K562 (cell line): ENCODE measurements at regions not wholly inside any gene's neighbourhood (a gene's known extent, or its start where the extent isn't known, plus 50 kb on each side); places are given as distances from the start of the nearest gene placed in this dataset.

Experiments
- ATAC-seq: fragments of 200-7000 bp; cut with Tn5 transposase; 3 replicates; pipeline ENCODE4 v1.9.1; 2020; ENCODE audit warnings: moderate library complexity
- BruUV-seq: library from RNA; stranded (reverse); fragments of 400-500 nt; replicated peaks from 2 replicates; lab custom pipeline; 2021; lab: Mats Ljungman, UMichigan
- CTCF ChIA-PET: fragments of 300-600 bp; formaldehyde crosslinking; extraction: SDS; loops from one replicate; lab custom pipeline; 2021; ENCODE audit warnings: low intra/inter-chr PET ratio; lab: Yijun Ruan, JAX
- POLR2A ChIA-PET: fragments of 300-600, 350-650 bp; sonication (Branson Sonifier 250); formaldehyde crosslinking; extraction: SDS; loops from one replicate; lab custom pipeline; 2021; ENCODE audit warnings: antibody characterized with exemption, inconsistent platforms; lab: Yijun Ruan, JAX
- DNase-seq, 4 experiments: peaks; one replicate each; pipeline versions ENCODE4 v3.0.0 to v3.0.0-alpha.2; 2011 to 2018; ENCODE audit warnings: low spot score in 3 of 4, mixed read lengths in 3 of 4; ENCODE audit errors: extremely low read depth in 1 of 4
- FAIRE-seq: peaks from 2 replicates; lab custom pipeline; 2011; peaks lifted over from hg19 to GRCh38; lab: Jason Lieb, UNC
- H2AFZ ChIP-seq: 2 replicates; pipeline ENCODE4 v1.6.0; 2011; ENCODE audit warnings: low read depth, low read length, control low read depth, inconsistent platforms
- H3K27ac ChIP-seq: fragments of 200-600 bp; 3 replicates; pipeline ENCODE4 v1.8.0; 2011; ENCODE audit warnings: low read depth, mild to moderate bottlenecking, control low read depth, inconsistent platforms, low read length, moderate library complexity, mixed read lengths; ENCODE audit errors: extremely low read depth
- H3K27me3 ChIP-seq, 2 experiments: fragments of 300-600 bp in 1 of 2; 2 replicates in 1 of 2; 3 replicates in 1 of 2; pipeline versions ENCODE4 v1.6.0 to v1.8.0; 2011; ENCODE audit warnings: inconsistent platforms in 2 of 2, low read length in 2 of 2, mild to moderate bottlenecking in 1 of 2, mixed read lengths in 1 of 2, moderate library complexity in 1 of 2; ENCODE audit not compliant: control insufficient read depth in 2 of 2, insufficient read depth in 2 of 2
- H3K36me3 ChIP-seq: fragments of 300-600 bp; 3 replicates; pipeline ENCODE4 v1.8.0; 2011; ENCODE audit warnings: mild to moderate bottlenecking, low read length, inconsistent platforms; ENCODE audit not compliant: control insufficient read depth, insufficient read depth
- H3K4me1 ChIP-seq, 2 experiments: fragments of 200-600 bp in 1 of 2; replicated peaks in 1 of 2; 2 replicates in 1 of 2; 3 replicates in 1 of 2; pipeline versions ENCODE4 v1.5.1 to v1.8.0; 2011; ENCODE audit warnings: inconsistent platforms in 2 of 2, low read length in 2 of 2, mild to moderate bottlenecking in 1 of 2, mixed read lengths in 1 of 2, moderate library complexity in 1 of 2; ENCODE audit not compliant: control insufficient read depth in 2 of 2, insufficient read depth in 2 of 2
- H3K4me2 ChIP-seq: 2 replicates; pipeline ENCODE4 v1.6.1; 2011; ENCODE audit warnings: low read length, control low read depth, inconsistent platforms, mixed read lengths; ENCODE audit not compliant: insufficient read depth
- H3K4me3 ChIP-seq: fragments of 200-600 bp; sonication (generic), shearing (Covaris generic); 2 replicates; pipeline ENCODE4 v1.5.1; 2016; ENCODE audit warnings: control low read depth, inconsistent platforms
- H3K79me2 ChIP-seq: fragments of 200-600 bp; 3 replicates; pipeline ENCODE4 v1.8.0; 2011; ENCODE audit warnings: low read length, inconsistent platforms; ENCODE audit not compliant: control insufficient read depth, insufficient read depth
- H3K9ac ChIP-seq, 2 experiments: 2 replicates each; pipeline versions ENCODE4 v1.6.0 to v1.6.1; 2011; ENCODE audit warnings: low read depth in 2 of 2, low read length in 2 of 2, control low read depth in 1 of 2, inconsistent platforms in 1 of 2, mild to moderate bottlenecking in 1 of 2, mixed read lengths in 1 of 2; ENCODE audit not compliant: insufficient read depth in 1 of 2
- H3K9me1 ChIP-seq: one replicate; pipeline ENCODE4 v1.6.0; 2011; ENCODE audit warnings: inconsistent platforms, mild to moderate bottlenecking, low read length, moderate library complexity; ENCODE audit not compliant: control insufficient read depth, insufficient read depth
- H3K9me3 ChIP-seq: replicated peaks from 2 replicates; pipeline ENCODE4 v1.5.1; 2011; ENCODE audit warnings: low read depth, low read length, inconsistent platforms; ENCODE audit not compliant: control insufficient read depth, insufficient read depth
- H4K20me1 ChIP-seq: replicated peaks from 2 replicates; pipeline ENCODE4 v1.6.1; 2011; ENCODE audit warnings: low read length, inconsistent platforms, mixed read lengths; ENCODE audit not compliant: control insufficient read depth, insufficient read depth
- NFIC ChIP-seq: fragments of 450-650 bp; IDR thresholded peaks from 2 replicates; pipeline ENCODE4 v1.6.1; 2017; ENCODE audit warnings: mild to moderate bottlenecking, inconsistent platforms
- NFIX ChIP-seq: fragments of 250-450 bp; sonication (Bioruptor Pico); IDR thresholded peaks from 2 replicates; pipeline ENCODE4 v1.4.0; 2020; ENCODE audit warnings: low read depth, mild to moderate bottlenecking, moderate library complexity
- ZFP91 ChIP-seq: sonication (generic); formaldehyde crosslinking; IDR thresholded peaks from 2 replicates; pipeline ENCODE4 v1.8.0; 2022; ENCODE audit warnings: mild to moderate bottlenecking, missing genetic modification reagents
- WGBS: fragments of 100-300 bp; shearing (Covaris generic); methylation state at CpG from one replicate; pipeline ENCODE4 v1.1.6; 2016; ENCODE audit warnings: low coverage, mixed read lengths; ENCODE audit not compliant: insufficient coverage; ENCODE audit errors: missing lambda C conversion rate; 5-methylcytosine and 5-hydroxymethylcytosine counted together
- in situ Hi-C: fragments of 300-500 bp; cut with MboI; formaldehyde crosslinking; loops from 4 replicates; pipeline ENCODE4 v1.15.0; 2018; ENCODE audit warnings: inconsistent platforms, mixed read lengths
- intact Hi-C: fragments of 100-400 bp; cut with micrococcal nuclease; formaldehyde crosslinking; loops from 2 replicates; pipeline ENCODE4 v1.14.2; 2022
- TF ChIP-seq, protein P1 (sequence below): fragments of 250-450 bp; sonication (Bioruptor Pico); IDR thresholded peaks from 2 replicates; pipeline ENCODE4 v1.5.0; 2020; ENCODE audit warnings: mild to moderate bottlenecking, borderline replicate concordance

- TF ChIP-seq, protein P1, sequence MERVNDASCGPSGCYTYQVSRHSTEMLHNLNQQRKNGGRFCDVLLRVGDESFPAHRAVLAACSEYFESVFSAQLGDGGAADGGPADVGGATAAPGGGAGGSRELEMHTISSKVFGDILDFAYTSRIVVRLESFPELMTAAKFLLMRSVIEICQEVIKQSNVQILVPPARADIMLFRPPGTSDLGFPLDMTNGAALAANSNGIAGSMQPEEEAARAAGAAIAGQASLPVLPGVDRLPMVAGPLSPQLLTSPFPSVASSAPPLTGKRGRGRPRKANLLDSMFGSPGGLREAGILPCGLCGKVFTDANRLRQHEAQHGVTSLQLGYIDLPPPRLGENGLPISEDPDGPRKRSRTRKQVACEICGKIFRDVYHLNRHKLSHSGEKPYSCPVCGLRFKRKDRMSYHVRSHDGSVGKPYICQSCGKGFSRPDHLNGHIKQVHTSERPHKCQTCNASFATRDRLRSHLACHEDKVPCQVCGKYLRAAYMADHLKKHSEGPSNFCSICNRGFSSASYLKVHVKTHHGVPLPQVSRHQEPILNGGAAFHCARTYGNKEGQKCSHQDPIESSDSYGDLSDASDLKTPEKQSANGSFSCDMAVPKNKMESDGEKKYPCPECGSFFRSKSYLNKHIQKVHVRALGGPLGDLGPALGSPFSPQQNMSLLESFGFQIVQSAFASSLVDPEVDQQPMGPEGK (CRISPR knock-in tag): no peak
Observed at GRCh38 chr7:26011039-26011696, 140.8 kb upstream of the NFE2L3 start (continued).

DNA sequence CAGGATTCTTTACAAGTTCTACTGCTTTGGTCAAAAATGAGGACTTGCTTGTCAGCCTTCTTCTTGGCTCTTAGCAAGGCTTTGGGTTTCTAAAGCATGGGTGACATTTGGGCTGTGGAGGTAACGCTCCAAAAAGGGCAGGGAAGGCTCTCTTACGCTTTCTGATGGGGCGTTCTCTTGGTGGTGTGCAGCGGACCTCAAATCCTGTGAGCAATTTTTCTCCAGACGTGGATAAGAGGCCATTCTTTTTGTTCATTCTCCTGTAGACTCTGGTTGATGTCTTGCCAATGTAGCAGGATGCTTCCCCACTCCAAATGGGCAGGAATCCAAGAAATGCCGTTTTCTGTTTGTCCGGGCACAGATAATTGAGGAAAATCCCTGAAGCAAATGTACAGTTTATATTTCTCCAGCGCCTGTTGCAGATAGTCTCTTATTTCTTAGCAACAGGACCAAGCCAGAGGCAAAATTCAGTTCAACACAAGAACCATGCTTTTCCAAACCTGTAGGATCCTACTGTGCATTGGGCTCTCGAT is 138.4 kb upstream of the NFE2L3 start:
- H3K4me1 ChIP-seq: no peaks in the 10 kb centered on the region
- CTCF ChIA-PET: no interaction called here
- H3K27me3 ChIP-seq: peaks cover 10 to 22% of the 10 kb centered on the region in 2 experiments; a peak in 4 of 5 replicates
- no peak overlapping the region for H3K4me3 ChIP-seq
- no peaks in the 10 kb centered on the region for H3K9me3 ChIP-seq
- in situ Hi-C loops: no loop called here
- H3K9ac ChIP-seq: no peak overlapping the region
- WGBS: 2% methylated on average over 9 of the region's 9 CpGs
- no peaks in the 10 kb centered on the region for H4K20me1 ChIP-seq
- ATAC-seq (no peak), DNase-seq (no peak), FAIRE-seq (no peak)
- no peaks in the 10 kb centered on the region for H3K79me2 ChIP-seq
- no peak overlapping the region for H3K27ac ChIP-seq
- TF ChIP-seq NFIC: peak; percentile 72; the same call in 1 of the 2 replicates
- peak; percentile 41; the same call in 1 of the 2 replicates for TF ChIP-seq NFIX (CRISPR knock-in tag)
- no peak for TF ChIP-seq ZFP91 (CRISPR knock-in tag)
- TF ChIP-seq, all 486 proteins: peak for 2
- POLR2A ChIA-PET: no interaction called here
- H3K36me3 ChIP-seq: no peaks in the 10 kb centered on the region
- H3K9me1 ChIP-seq: no peaks in the 10 kb centered on the region
- no peak overlapping the region for H3K4me2 ChIP-seq
- no peak overlapping the region for H2AFZ ChIP-seq
- intact Hi-C loops: no loop called here
- BruUV-seq: no TSS peak
